Skeletal muscle satellite cell (primary cell): ENCODE measurements at regions not wholly inside any gene's neighbourhood (a gene's known extent, or its start where the extent isn't known, plus 50 kb on each side); places are given as distances from the start of the nearest gene placed in this dataset.

Experiments used
- H3K27me3 ChIP-seq: 2 replicates; pipeline ENCODE4 v1.7.0; 2013; ENCODE audit warnings: low read length; ENCODE audit not compliant: control insufficient read depth, insufficient read depth
- H3K36me3 ChIP-seq: 2 replicates; pipeline ENCODE4 v1.7.0; 2013; ENCODE audit warnings: mild to moderate bottlenecking, control low read depth, low read length; ENCODE audit not compliant: insufficient read depth
- H3K4me1 ChIP-seq: 2 replicates; pipeline ENCODE4 v1.7.0; 2013; ENCODE audit warnings: low read length; ENCODE audit not compliant: control insufficient read depth, insufficient read depth
- H3K4me2 ChIP-seq: 2 replicates; pipeline ENCODE4 v1.7.0; 2013; ENCODE audit warnings: mild to moderate bottlenecking, low read length
- H3K4me3 ChIP-seq: 2 replicates; pipeline ENCODE4 v1.7.0; 2013; ENCODE audit warnings: low read length
- H3K9ac ChIP-seq: 2 replicates; pipeline ENCODE4 v1.7.0; 2013; ENCODE audit warnings: mild to moderate bottlenecking, low read depth, low read length, moderate library complexity
- H3K9me3 ChIP-seq: replicated peaks from 2 replicates; pipeline ENCODE4 v1.7.0; 2013; ENCODE audit warnings: mild to moderate bottlenecking, control low read depth, low read length

DNA sequence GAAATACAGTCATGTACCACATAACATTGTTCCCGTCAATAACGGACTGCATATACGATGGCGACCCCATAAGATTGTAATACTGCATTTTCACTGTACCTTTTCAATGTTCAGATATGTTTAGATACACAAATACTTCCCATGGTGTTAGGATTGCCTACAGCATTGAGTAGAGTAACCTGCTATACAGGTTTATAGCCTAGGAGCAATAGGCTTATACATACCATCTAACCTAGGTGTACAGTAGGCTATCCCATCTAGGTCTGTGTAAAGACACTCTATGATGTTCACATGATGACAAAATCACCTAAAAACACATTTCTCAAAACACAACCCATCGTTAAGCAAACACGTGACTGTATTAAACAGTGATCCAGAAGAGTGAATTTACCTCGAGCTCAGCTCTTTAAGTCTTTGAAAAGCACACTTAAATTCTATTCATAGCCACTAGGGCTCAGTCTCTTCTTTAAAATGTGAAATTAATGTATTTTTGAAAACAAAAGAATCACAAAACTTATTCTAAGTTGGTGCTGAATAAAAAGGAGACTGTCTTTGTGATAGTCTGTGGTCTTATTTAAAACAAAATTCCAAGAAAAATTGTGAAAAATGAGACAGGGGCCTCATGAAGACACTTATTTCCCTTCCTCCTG, 239.1 kb upstream of the ARID2 start:
- no peak overlapping the region for H3K4me2 ChIP-seq
- H3K4me3 ChIP-seq, result no peak overlapping the region
- no peaks in the 10 kb centered on the region for H3K4me1 ChIP-seq
- H3K9me3 ChIP-seq, result no peaks in the 10 kb centered on the region
- H3K9ac ChIP-seq, result no peak overlapping the region
- no peaks in the 10 kb centered on the region for H3K27me3 ChIP-seq
- H3K36me3 ChIP-seq, result no peaks in the 10 kb centered on the region

DNA sequence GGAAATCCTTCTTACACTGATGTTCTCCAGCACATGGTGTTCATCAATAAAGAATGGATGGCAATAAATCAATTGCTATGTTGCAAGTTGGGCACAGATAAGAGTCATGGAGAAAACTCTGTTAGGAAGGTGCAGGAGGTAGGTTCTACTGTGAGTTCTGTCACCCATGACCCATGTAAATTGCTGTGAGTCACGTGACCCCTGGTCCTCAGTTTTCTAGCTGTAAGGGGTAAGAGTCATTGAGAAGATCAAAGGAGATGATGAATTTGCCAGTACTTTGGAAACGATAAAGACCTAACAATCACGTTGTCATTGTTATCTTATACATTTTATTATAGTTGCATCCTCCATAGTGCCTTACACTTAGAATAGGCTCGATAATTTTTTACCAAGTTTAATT, 235.2 kb upstream of the ARID2 start:
- H3K9ac ChIP-seq, result no peak overlapping the region
- no peaks in the 10 kb centered on the region for H3K4me1 ChIP-seq
- no peak overlapping the region for H3K4me3 ChIP-seq
- H3K36me3 ChIP-seq, result no peaks in the 10 kb centered on the region
- H3K9me3 ChIP-seq, result no peaks in the 10 kb centered on the region
- no peak overlapping the region for H3K4me2 ChIP-seq
- H3K27me3 ChIP-seq, result no peaks in the 10 kb centered on the region

DNA sequence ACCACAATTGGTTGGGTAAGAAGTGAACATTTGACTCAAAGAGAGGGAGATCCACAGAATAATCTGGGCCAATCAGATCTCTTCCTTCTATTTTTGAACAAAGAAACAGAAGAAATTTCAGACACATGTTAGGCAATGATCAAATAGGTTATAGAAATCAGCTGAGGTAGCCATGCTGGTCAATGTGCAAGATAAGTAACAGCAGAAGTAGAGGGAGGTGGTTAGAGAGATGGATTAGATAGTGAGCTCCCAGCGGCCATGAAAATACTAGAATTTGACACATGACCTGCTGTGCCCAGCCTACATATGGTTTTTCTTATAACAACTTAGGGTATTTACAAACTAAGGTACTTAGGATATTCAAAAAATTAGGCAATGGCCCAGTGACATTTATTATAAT, 230.9 kb upstream of the ARID2 start:
- Histone ChIP-seq H3K4me2 (no peak overlapping the region), H3K27me3 (no peaks in the 10 kb centered on the region), H3K9me3 (no peaks in the 10 kb centered on the region), H3K9ac (no peak overlapping the region), H3K4me1 (no peaks in the 10 kb centered on the region), H3K36me3 (no peaks in the 10 kb centered on the region), H3K4me3 (no peak overlapping the region)

DNA sequence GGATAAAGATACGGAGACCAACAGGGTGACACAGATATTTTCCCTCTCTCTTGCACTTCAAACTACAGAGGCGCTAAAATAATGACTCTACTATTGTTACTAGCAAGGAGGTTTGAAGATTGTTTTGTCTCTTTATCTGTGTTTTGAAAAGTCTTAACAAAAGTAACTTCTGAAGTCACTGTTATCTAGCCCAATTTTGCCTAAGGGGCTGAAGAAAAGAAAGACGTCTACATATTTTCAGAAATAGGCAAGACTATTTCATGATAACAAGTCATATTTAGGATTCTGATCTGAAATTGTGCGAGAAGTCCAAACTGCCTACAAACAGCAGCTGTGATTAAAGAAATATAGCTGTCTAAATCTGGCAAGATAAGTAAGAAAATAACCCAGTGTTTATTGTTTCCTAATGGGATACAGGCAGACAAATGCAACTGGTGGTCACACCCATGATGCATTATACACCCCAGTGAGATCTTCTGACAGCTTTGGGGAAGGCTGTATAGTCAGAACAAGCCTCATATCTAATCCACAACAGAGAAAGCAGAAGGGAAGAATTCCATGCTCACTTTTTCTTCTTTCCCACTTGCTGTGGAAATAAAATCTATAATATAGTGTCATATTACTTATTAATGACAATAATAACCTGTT, 226.9 kb upstream of the ARID2 start:
- Histone ChIP-seq H3K27me3 (no peaks in the 10 kb centered on the region), H3K36me3 (no peaks in the 10 kb centered on the region), H3K9me3 (no peaks in the 10 kb centered on the region), H3K4me3 (no peak overlapping the region), H3K4me2 (no peak overlapping the region), H3K9ac (no peak overlapping the region), H3K4me1 (no peaks in the 10 kb centered on the region)

DNA sequence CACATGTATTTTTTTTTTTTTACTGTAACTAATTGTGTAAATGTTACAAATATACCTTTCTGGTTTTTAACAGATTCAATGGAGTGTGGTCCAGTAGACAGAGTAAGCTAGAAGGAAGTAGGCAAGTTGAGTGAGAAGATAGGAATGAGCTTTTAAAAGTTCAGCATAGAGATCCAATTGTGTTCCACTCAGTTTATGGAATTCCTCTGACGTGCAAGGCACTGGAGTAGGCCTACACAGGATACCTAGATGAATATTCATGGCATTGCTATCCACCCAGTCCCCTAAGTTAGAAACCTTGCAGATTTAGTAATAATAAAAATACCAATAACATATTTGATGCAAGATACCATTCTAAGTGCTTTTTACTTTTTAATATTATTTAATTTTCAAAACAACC, 225.6 kb upstream of the ARID2 start:
- Histone ChIP-seq H3K9me3 (no peaks in the 10 kb centered on the region), H3K4me3 (no peak overlapping the region), H3K4me1 (no peaks in the 10 kb centered on the region), H3K27me3 (no peaks in the 10 kb centered on the region), H3K4me2 (no peak overlapping the region), H3K36me3 (no peaks in the 10 kb centered on the region), H3K9ac (no peak overlapping the region)

DNA sequence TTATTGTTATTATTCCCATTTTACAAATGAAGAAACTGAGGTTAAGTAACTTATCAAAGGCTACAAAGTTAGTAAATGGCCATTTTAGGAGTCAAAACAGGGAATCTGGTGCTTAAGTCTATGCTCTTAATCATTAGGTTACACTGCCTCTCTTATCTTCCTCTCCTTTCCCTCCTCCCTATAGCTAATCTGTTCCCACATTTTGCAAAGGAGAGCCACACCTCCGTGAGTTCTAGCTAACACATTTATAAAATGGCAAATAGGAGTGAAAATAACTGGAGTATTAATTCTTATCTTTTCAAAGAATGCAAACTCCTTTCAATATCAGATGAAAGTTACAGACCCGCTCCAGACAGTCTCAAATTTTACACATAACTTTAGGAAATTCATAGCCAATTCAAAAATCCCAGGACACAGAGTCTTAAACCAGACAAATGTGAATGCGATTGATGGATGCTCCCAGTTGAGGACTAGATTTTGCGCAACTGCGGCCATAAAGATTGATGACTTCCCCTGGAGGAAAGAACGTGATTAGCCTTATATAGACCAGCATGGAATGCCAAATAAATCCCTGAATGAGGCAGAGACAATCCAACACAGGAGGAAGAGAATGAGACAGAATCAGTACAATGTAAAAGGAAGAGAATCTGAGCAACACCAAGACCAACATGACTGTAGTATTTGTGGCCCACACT, 225.0 kb upstream of the ARID2 start:
- Histone ChIP-seq H3K9ac (no peak overlapping the region), H3K27me3 (no peaks in the 10 kb centered on the region), H3K4me3 (no peak overlapping the region), H3K4me2 (no peak overlapping the region), H3K36me3 (no peaks in the 10 kb centered on the region), H3K9me3 (no peaks in the 10 kb centered on the region), H3K4me1 (no peaks in the 10 kb centered on the region)

DNA sequence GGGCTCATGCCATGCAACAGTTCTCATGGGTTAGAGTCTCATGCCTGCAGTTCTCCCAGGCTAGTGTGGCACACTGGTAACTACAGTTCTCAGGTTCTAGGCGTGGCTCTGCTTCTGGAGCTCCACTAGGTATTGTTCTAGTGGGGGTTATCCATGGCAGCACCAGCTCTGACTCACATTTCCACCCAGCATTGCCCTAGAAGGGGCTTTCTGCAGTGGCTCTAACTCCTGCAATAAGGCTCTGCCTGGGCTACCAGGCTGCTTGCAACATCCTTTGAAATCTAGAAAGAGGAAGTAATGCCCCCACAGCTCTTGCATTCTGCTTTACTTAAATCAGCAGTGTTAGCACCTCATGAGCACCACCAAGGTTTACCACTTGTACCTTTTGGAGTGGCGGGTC, 220.3 kb upstream of the ARID2 start:
- Histone ChIP-seq H3K9ac (no peak overlapping the region), H3K27me3 (no peaks in the 10 kb centered on the region), H3K4me3 (no peak overlapping the region), H3K4me2 (no peak overlapping the region), H3K4me1 (no peaks in the 10 kb centered on the region), H3K9me3 (no peaks in the 10 kb centered on the region), H3K36me3 (no peaks in the 10 kb centered on the region)

DNA sequence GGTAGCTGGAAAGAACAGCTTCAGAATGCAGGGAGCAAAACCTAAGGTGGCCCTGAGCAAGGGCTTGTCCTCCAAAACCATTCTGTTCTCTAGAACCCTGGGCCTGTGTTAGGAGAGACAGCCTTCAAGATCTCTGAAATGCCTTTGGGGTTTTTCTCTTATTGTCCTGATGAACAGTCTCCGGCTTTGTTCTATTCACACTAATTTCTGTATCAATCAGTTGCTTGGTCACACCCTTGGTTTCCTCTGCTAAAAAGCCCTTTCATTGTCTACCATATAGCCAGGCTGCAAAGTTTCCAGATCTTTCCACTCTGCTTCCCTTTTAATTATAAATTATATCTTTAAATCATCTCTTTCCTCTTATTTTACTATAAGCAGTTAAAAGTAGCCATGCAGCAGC, 219.9 kb upstream of the ARID2 start:
- no peak overlapping the region for H3K4me2 ChIP-seq

DNA sequence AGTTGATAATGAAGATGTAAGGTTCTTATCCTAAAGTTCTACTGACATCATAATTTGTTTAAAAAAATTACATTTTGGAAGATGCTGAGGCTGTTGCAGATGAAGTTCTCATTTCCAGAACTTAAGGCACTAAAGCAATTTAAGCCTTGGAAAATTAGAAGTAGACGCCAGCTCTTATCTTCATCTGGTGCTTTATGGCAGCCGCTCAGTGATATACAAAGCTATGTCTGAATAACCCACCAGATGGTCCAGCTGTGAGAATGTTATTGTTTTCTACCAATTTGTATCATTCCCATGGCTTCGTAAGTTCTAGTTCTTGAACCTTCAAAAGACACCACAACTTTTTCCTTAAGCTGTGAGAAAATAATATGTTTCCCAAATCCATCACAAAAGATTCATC, 212.1 kb upstream of the ARID2 start:
- Histone ChIP-seq H3K4me1 (no peaks in the 10 kb centered on the region), H3K36me3 (no peaks in the 10 kb centered on the region), H3K4me3 (no peak overlapping the region), H3K9ac (no peak overlapping the region), H3K9me3 (no peaks in the 10 kb centered on the region), H3K27me3 (no peaks in the 10 kb centered on the region), H3K4me2 (no peak overlapping the region)

More for the DNA sequence above, 219.9 kb upstream of the ARID2 start:
- Histone ChIP-seq H3K36me3 (no peaks in the 10 kb centered on the region), H3K4me1 (no peaks in the 10 kb centered on the region), H3K9me3 (no peaks in the 10 kb centered on the region), H3K9ac (no peak overlapping the region), H3K4me3 (no peak overlapping the region), H3K27me3 (no peaks in the 10 kb centered on the region)

DNA sequence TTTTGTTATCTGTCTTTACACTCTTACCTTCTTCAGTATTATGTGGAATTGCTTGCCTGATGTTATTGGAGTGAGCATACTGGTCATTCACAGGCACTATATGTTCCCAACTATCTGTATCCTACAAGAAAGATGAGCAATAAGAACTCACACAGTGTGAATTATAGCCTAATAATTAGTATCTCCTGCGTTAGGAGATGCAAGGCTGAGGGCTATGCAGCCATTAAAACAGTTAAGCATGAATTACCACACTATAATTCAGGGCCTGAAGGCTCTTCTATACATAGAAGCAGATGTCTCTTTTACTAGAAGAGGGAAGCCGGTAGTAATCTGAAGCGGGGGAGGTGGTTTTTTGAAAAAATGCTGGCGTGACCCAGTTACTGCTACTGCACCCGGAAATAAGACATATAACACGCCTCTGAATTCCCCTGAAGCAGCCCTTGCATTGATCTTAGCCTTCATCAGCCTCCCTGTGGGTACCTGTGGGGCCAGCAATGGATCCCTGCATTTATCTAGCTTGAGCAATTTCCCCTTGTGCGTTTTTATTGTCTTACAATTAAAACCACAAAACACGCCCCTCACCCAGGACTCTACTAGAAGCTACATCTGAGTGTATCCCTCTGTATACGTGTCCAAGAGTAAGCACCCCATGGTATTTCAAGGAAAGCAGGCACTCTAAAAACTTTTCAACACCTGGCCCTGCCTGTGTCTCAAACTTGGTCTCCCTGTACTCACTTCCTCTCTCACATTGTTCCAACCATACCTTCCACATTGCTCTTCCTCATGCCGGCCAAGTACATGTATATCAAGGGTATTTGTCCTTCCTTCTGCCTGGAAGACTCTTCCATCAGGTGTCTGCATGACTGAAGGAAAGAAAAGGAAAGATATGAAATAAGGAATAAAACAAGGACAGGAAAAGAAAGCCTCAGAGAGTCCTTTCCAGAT, 210.9 kb upstream of the ARID2 start:
- no peak overlapping the region for H3K4me3 ChIP-seq
- H3K36me3 ChIP-seq, result no peaks in the 10 kb centered on the region
- H3K4me2 ChIP-seq, result no peak overlapping the region
- no peaks in the 10 kb centered on the region for H3K27me3 ChIP-seq
- no peaks in the 10 kb centered on the region for H3K4me1 ChIP-seq
- H3K9me3 ChIP-seq, result no peaks in the 10 kb centered on the region
- no peak overlapping the region for H3K9ac ChIP-seq

DNA sequence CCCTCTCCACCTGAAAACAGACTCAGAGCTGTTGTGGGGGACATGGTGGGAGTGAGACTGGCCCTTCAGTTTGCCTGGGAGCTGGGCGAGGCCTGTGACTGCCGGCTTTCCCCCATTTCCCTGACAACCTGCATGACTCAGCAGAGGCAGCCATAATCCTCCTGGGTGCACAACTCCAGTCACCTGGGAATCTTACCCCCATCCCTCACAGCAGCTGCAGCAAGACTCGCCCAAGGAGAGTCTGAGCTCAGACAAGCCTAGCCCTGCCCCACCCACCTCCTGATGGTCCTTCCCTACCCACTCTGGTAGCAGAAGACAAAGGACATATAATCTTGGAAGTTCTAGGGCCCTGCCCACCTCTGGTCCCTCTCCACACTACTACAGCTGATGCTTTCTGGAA, 207.3 kb upstream of the ARID2 start:
- Histone ChIP-seq H3K9me3 (no peaks in the 10 kb centered on the region), H3K4me2 (no peak overlapping the region), H3K27me3 (no peaks in the 10 kb centered on the region), H3K4me3 (no peak overlapping the region), H3K9ac (no peak overlapping the region), H3K4me1 (no peaks in the 10 kb centered on the region), H3K36me3 (no peaks in the 10 kb centered on the region)
